GM12873 (cell line): ENCODE measurements at regions not wholly inside any gene's neighbourhood (a gene's known extent, or its start where the extent isn't known, plus 50 kb on each side); places are given as distances from the start of the nearest gene placed in this dataset.

Experiments used
- CTCF ChIP-seq: IDR thresholded peaks from 2 replicates; pipeline ENCODE4 v1.5.1; 2012; ENCODE audit warnings: low read depth, mild to moderate bottlenecking, moderate library complexity, low read length, control low read depth; ENCODE audit not compliant: insufficient read depth; ENCODE audit errors: missing control alignments

DNA sequence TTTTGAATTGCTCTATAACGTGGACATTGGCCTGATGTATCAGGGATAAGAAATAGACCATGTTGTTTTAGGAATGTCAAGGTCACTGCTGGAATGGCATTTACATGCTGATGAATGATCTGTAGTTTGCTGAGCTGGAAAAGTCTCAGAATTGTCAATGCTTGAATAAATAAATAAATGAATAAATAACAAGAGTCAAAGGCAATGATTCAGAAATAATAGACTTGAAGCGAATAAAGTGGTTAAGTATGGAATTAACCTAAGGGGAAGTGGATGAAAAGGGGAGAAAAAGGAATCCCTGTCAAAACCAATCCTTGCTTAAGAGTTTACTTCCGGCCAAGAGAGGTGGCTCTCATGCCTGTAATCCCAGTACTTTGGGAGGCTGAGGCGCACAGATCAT lies 1620.0 kb downstream of the SUCLG1 start:
- TF ChIP-seq CTCF: no peak

DNA sequence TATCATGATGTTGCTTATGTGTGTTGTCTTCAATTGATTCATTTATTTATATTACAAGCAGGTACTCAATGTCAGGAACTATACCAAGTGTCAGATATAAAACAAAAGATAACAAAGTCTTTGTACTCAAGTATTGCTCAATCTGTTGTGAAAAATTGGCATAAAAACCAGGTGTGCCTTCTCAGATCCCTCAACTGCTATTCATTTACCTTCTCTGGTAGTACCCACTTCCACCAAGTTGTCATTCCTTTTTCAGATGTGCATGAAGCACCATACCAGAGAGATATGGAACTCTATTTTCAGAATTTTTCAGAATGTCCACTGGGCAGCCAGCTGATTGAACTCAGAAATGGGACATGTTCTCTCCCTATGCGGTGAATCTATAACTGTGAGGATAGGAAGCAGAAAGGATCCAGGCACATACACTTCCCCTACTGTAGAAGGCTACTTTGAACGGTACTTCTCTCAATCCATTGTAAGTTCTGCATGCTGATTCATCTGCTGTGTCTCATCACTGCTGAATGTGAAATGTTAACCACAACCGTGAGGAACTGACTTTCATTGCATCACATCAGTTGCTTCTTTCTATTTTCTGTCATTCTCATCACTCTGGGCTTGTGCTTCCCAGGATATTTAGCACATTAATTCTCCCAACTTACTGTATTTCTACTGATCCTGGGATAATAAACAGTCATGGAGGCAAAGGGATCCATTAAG lies 1621.3 kb downstream of the SUCLG1 start:
- no peak for TF ChIP-seq CTCF

- TF ChIP-seq CTCF: no peak
These were observed 1624.2 kb downstream of the SUCLG1 start for GRCh38 chr2:82834893-82835292.

- TF ChIP-seq CTCF: no peak
These were observed 1631.7 kb downstream of the SUCLG1 start for GRCh38 chr2:82827426-82827825.

- no peak for TF ChIP-seq CTCF
These were observed 1632.6 kb downstream of the SUCLG1 start for GRCh38 chr2:82826437-82826836.

DNA sequence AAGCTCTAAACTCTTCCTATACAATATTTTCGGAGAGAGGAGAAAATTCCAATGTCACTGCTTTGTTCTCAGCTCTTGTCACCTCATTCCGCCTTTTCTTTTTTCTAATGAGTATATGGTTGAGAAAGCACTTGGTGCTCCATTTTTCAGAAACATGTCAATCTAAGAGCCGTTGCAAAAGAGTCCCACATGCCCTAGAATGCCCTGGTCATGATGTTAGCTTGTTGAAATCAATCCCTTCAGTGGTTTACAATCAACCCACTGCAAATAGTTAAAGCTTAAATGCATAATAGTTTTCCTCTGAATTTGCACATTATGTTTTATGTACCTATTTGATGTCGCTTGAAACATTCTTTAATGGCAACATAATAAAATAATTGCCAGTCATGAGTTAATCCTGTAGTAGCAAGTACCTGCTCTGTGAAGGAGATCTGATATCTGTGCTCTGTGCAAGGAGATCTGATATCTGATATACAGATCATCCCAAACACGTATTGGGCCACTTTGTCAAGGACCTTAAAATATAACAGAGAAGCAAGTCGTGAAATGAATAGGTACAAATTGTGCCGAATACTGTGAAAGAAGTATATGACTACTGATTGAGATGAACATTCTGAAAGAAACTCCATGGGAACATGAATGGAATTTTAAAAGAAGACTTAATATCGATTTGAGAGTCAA lies 1633.5 kb downstream of the SUCLG1 start:
- TF ChIP-seq CTCF: no peak

GRCh38 chr2:82823892-82824291 lies 1635.2 kb downstream of the SUCLG1 start:
- no peak for TF ChIP-seq CTCF
